Embryonic facial prominence (tissue), 1 donor: ENCODE measurements at regions not wholly inside any gene's neighbourhood (a gene's known extent, or its start where the extent isn't known, plus 50 kb on each side); places are given as distances from the start of the nearest gene placed in this dataset.
"Not testable (repeated sequence)": the region's sequence is repeated elsewhere in the genome, so short reads cannot be mapped to it uniquely, and the experiment has no call there.

ENCODE experiments used
- DNase-seq: peaks from one replicate; pipeline ENCODE4 v3.0.0-alpha.2; 2016; ENCODE audit errors: extremely low spot score

- peak; percentile 90 for DNase-seq
These were observed 95.0 kb downstream of the SNX5 start for GRCh38 chr20:17873410-17874270.

GRCh38 chr20:17872959-17873358, 95.6 kb downstream of the SNX5 start:
- no peak for DNase-seq

DNA sequence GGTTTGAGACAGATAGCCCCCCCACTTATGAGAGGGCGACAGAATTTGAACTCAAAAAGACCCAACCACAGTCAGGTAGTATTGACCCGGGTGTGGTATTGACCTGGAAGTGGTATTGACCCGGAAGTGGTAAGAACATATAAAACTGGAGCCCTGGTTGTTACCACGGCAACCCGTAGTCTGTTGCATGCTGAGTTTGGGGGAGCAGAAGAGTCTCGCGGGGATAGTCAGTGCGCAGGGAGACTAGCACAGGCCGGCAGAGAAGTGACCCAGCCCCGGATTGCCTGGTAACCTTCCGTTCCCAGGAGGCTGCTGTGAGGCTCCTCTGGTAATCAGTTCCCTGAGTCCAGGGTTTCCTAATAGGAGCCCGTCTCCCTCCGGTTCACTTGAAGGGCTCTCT, 96.2 kb downstream of the SNX5 start:
- no peak for DNase-seq

GRCh38 chr20:17871886-17872285, 96.7 kb downstream of the SNX5 start:
- no peak for DNase-seq

GRCh38 chr20:17871181-17871580, 97.4 kb downstream of the SNX5 start:
- DNase-seq = no peak

DNA sequence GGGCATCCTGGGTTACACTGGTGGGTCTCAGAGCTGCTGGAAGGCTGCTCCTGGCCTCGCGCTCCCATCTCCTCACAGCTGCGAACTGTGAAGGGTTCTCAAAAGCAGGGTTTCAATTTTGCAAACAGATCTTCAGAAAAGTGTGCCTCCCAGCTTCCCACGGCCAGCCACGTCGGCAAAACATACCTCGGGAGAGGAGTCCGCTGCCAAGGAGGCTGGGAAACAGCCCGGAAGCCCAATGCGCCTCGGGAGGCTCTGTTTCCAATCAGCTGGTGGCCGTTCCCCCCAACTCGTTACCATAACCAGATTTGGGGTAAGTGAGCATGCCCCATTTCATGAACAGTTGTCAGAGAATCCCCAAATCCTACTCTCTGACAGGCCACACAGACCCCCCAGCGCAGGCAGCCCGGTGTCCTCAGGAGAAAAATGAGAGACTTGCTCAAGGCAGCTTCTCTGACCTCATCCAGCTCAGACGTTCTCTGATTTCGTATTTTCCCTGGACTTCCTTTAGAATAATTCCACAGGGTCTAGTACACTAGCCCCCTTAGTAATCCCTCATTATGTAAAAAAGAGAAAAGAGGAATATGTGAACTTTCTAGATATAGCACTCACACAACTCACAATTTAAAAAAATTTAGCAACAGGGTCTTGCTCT, 98.4 kb downstream of the SNX5 start:
- DNase-seq = no peak

DNA sequence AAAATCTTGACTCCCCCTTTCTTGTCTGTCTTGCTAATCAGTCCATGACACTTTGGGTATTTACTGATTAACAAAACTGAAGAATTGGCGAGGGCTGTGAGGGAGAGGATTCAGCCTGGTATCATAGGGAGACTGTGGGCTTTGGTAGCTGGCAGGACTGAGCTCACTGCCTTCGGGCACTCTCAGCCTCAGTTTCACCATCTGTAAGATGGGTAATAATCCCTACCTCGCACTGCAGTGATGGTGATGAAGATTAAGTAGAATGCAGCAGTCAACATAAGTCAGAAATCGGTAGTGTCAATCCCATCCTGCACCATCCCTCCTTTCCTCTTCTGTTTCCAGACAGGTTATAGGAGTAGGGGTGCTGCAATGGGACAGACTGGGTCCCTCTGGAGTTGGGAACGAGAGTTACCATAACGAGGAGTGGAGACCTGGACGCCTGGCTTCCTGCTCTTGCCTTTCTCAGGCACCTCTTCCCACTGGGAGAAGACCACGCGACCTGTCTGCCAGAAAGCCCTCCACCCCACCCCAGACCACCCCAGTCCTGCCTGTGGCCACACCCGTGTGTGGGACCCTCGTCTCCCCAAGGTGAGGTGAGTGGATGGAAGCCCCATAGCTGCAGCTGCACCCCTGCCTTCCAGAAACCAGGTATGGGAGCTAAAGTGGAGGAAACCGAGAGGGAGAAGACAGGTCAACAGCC, 99.1 kb downstream of the SNX5 start:
- no peak for DNase-seq

- no peak for DNase-seq
These were observed 99.8 kb downstream of the SNX5 start for GRCh38 chr20:17868700-17869231.

GRCh38 chr20:17868151-17868550, 100.4 kb downstream of the SNX5 start:
- DNase-seq = no peak

DNA sequence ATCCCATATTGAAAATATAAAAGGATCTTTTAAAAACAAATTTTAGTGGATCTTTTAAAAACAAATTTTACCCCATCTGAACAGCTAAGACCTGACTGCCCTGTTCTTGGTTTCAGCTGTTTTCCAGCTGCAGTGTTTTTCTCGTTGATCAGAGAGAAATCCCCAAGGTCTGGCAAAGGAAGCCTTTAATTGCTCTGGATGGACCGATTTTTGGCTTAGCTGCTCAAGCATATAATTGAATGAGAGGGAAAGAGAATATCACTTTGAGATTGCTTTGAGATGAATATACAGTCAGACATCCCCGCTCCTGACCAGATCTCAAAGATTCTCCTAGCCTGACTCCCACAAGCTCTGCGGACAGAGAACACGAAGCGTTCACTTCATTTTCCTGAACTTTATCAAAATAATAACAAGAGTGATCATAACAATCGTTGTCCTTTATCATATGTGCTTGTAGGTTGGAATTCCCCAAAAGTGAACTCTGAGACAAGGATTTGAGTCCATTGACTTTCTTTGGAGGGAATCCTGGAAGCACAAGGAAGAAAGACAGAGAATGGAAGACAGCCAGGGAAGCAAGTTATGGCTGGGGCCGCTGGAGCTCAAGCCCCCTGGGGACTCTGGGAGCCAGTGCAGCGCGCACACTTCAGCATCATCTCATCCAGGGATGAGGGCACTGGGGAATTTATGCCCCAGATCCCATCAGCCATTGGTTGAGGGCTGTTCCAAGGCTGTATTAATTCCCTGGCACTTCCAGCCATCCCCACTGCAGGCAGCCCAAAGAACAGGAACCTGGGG, 101.3 kb downstream of the SNX5 start:
- DNase-seq = no peak

- no peak for DNase-seq
These were observed 102.2 kb downstream of the SNX5 start for GRCh38 chr20:17866234-17867001.

DNA sequence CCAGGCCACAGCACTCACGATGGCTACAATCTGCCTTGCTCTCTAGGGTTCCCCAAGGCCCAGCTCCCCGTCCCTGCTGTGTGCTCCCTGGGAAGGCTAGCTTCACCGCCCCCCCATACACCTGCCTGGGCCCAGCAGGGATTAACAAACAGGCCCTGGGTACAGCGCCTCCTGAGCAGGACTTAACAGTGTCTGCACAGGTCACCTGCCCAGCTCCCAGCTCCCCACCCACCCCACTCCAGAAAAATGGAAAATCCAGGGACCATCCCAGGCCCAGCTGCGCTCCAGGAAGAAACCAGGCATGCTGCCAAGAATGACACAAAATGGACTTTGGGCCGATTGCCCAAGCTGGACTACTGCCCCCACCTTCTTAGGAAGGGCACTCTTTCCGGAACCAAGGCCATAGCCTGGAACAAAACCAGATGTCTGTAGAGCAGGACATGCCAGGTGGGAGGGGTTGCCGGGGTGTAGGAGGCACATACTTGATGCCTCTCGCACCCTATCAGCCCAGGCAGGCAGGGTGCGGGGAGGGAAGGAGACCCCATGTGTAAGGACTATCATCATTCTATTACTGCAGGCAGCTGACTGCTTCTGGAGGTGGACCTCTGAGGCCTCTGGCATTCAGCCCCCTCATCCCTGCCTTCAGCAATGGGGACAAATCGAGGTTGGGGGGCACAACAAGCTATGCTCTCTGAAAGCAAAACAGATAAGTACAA, 104.9 kb downstream of the SNX5 start:
- no peak for DNase-seq

DNA sequence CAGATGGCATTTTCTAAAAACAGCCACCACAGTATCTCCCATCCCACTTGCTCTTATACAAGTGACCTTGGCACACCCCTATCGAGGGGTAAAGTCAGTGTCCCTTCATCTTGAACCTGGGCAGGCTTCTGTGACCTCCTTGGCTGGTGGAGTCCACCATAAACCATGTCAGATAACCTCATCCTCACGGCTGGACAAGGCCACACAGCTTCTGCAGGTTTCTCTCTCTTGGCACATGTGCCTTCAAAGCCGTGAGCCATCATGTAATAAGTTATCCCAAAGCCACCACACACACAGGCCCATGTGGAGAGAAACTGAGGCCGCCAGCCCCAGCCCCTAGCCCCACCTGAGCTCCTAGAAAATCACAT, 105.4 kb downstream of the SNX5 start:
- DNase-seq = no peak

DNA sequence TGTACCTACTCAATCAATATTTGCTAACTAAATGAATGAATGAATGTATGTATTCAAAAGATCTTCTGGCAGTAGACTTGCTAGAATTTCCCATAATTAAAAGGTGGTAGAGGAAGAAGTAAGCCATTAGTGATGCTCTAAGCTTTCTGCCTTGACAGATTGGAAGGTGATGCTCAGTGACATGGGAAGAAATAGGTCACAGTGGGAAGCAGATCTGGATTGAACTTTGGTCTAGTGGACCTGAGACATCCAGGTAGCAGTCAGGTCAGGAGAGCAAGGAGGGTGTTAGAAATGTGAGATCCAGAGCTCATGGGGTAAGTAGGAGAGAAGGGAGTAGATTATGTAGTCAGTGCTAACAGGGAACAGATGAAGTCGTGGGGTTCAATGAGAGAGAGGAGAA, 106.4 kb downstream of the SNX5 start:
- DNase-seq = no peak

GRCh38 chr20:17861620-17862019, 107.0 kb downstream of the SNX5 start:
- not testable (repeated sequence) for DNase-seq

GRCh38 chr20:17860301-17861197, 108.0 kb downstream of the SNX5 start:
- no peak for DNase-seq

GRCh38 chr20:17859616-17860232, 108.9 kb downstream of the SNX5 start:
- DNase-seq = no peak

- DNase-seq = no peak
These were observed 109.5 kb downstream of the SNX5 start for GRCh38 chr20:17859002-17859615.
